Head of caudate nucleus (tissue), 42 donors: ENCODE measurements at regions not wholly inside any gene's neighbourhood (a gene's known extent, or its start where the extent isn't known, plus 50 kb on each side); places are given as distances from the start of the nearest gene placed in this dataset.

ENCODE experiments used
- DNase-seq, 42 donors: peaks; one replicate each; pipeline versions ENCODE4 v3.0.0 to v3.0.0-alpha.2; 2020 to 2021; ENCODE audit warnings: mixed read lengths in 7 of 42
- intact Hi-C: fragments of 100-400 bp; cut with DNase I; formaldehyde crosslinking; loops from one replicate; pipeline ENCODE4 v1.15.0; 2022

DNA sequence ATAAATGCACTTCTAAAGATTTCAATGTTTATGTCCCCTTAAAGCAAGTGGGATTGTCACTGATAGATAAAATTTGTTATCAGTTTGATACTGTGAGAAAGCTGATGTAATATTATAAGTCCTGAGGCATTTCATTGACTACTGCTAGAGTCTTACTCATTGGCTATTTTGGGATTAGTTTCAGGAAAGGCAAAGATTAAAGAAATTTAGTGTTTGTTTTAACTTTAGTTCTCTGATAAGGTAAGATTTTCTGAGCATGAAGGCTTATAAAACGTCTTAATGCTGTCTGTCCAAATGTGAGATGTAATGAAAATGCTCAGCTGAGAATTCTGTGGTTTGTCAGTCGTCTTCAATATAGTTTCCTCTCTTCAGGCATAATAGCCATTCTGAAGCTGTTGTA lies 886.4 kb upstream of the CDH2 start:
- intact Hi-C loops, result no loop called here
- DNase-seq, result no peak

GRCh38 chr18:29062921-29063320 lies 886.0 kb upstream of the CDH2 start:
- intact Hi-C loops, result no loop called here
- DNase-seq, result no peak

- intact Hi-C loops, result no loop called here
- no peak for DNase-seq
Measured at GRCh38 chr18:29060349-29060748, 883.4 kb upstream of the CDH2 start.

DNA sequence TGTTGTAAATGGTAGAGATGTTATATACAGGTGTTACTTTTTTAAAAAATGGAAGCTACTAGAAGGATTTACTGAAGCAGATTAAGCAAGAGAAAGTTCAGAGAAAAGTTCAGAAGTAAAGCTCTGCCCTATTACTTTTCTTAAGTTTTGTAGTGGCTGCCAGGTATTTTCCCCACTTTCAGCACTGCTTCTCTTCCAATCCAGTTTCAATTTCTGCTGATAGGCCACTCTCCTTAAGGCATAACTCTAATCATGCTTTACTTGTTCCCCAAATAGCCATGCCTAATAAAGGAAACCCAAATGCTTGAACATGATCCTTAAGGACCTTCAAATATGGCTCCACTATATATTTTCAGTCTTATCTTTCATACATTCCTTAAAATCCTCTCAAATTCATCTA lies 880.8 kb upstream of the CDH2 start:
- intact Hi-C loops, result no loop called here
- DNase-seq, result no peak

DNA sequence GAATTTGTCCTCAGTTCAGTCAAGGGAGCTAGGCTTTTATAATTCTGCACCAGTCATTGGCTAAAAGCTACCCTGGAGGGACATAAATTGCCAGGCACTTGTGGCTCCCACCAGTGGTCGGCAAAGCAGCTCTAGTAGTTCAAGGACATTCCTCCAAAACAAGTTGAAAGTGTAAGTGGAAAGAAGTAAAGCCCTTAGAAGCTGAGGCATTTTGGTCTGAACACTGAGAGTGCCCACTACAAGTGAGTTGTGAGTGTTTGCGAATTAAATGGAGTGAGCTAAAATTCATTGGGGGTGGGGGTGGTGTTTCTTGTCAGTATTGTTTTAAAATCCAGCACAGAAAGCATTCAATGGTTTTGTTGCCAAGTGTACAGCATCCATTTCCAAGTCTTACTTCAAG lies 879.9 kb upstream of the CDH2 start:
- DNase-seq, result no peak
- intact Hi-C loops, result no loop called here

DNA sequence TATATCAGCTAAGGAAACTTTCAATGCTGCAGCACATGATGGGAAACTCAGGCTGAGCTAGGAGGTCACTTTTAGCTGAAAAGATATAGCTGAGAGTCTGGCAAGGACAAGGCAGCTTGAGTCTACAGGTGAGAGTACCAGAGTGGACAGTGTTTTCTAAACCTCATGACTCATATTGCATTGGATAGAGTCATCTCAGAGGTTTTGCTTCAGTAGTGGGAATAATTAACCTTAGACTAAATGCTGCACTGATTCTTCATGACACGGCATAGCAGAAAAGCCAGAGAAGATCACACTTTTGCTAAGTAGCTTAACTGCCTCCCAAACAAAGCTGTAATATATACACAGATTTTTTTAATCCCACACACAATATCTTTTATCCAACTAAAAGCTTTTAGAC lies 865.0 kb upstream of the CDH2 start:
- intact Hi-C loops, result no loop called here
- no peak for DNase-seq

- no peak for DNase-seq
- intact Hi-C loops, result no loop called here
Measured at GRCh38 chr18:29034113-29034856, 857.4 kb upstream of the CDH2 start.

- DNase-seq, result no peak
- intact Hi-C loops, result no loop called here
Measured at GRCh38 chr18:29028560-29028959, 851.6 kb upstream of the CDH2 start.

DNA sequence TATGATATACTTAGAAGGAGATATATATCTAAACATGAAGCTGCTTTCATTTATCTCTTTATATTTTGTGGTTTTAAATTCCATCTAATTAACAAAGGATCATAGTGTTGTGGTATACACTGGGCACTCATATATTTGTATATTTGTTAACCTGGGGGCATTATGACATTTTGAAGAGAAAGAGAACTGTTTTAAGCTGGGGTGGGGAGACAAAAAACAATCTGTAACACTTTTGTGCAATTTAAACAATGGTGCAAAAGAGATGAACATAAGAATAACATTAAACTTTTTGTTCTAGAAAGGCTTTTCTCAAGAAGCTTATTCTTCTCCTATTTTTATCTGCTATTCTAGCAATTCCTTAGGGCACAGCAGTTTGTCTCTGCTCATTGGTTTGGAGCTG lies 842.0 kb upstream of the CDH2 start:
- no peak for DNase-seq
- intact Hi-C loops, result no loop called here

GRCh38 chr18:29012883-29013465 lies 836.0 kb upstream of the CDH2 start:
- intact Hi-C loops, result no loop called here
- DNase-seq, result no peak

- intact Hi-C loops, result no loop called here
- no peak for DNase-seq
Measured at GRCh38 chr18:29012364-29012763, 835.4 kb upstream of the CDH2 start.

DNA sequence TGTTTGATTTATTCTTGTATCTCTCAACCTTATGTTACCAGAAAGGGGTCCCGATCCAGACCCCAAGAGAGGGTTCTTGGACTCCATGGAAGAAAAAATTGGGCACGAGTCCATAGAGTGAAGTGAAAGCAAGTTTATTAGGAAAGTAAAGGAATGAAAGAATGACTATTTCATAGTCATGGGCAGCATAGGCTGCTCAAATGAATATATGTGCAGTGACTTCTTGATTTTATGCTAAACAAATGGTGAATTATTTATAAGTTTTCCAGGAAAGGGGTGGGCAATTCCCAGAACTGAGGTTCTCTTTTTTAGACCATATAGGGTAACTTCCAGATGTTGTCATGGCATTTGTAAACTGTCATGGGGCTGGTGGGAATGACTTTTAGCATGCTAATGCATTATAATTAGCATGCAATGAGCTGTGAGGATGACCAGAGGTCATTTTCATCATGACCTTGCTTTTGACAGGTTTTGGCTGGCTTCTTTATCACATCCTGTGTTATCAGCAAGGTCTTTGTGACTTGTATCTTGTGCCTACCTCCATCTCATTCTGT lies 832.4 kb upstream of the CDH2 start:
- DNase-seq, result no peak
- intact Hi-C loops, result no loop called here

DNA sequence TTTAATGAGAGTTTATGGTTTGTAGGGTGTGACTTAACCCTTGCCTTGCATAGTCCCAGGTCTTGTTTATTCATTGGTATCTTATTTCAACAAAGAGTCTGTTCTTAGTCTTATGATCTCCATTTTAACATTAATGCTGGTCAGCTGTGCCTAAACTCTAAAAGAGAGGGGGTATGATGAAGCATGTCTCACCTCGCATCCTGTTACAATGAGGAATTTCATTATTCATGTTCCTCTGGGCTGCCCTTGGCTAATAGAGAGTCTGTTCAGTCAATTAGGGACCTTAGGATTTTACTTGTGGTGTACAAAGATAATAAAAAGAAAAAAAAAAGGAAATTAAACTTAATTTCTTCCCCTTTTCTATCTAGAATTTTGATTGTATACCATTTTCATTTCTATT lies 831.9 kb upstream of the CDH2 start:
- no peak for DNase-seq
- intact Hi-C loops, result no loop called here

- no peak for DNase-seq
- intact Hi-C loops, result no loop called here
Measured at GRCh38 chr18:29007986-29008654, 831.2 kb upstream of the CDH2 start.

DNA sequence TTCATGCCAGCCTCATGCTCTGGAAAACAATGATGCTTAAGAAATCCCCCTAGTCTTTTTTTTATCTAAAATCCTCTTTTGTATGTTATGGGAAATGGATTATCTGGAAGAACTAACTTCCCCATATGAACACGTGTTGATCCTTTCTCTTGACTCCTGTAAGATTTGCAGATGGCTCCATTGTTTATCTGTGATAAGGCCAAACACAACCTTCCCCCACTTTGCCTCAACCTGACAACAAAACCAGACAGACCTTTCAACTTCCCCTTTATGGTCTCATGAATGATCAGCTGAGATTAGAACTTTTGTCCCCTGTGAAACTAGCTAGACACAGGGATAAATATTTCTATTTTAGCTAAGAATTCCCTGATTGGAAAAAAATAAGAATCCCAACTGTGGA lies 828.0 kb upstream of the CDH2 start:
- intact Hi-C loops, result no loop called here
- DNase-seq, result no peak

DNA sequence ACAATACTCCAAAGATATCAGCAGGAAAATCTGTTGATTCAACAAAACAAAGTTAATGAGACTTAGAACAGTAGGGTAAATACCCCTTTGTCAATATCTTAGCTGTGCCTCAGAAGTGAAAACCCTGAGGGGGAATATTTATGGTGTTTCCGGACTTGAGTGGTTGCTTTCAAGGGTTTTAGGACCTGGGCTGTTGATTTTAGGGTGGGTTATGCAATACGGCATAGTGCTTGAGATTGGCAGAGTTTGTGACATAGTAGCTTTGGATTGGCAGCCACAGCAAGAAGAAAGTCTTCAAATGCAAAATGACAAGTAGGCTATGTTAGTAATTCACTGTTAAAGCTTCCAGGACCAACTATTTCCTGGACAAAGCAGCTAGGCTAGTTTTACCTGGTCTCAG lies 826.3 kb upstream of the CDH2 start:
- DNase-seq, result no peak

GRCh38 chr18:29002747-29003146 lies 825.8 kb upstream of the CDH2 start:
- intact Hi-C loops, result no loop called here
- no peak for DNase-seq

More for the DNA sequence above, 826.3 kb upstream of the CDH2 start:
- intact Hi-C loops, result no loop called here

- intact Hi-C loops, result no loop called here
- no peak for DNase-seq
Measured at GRCh38 chr18:28999726-29000125, 822.8 kb upstream of the CDH2 start.

DNA sequence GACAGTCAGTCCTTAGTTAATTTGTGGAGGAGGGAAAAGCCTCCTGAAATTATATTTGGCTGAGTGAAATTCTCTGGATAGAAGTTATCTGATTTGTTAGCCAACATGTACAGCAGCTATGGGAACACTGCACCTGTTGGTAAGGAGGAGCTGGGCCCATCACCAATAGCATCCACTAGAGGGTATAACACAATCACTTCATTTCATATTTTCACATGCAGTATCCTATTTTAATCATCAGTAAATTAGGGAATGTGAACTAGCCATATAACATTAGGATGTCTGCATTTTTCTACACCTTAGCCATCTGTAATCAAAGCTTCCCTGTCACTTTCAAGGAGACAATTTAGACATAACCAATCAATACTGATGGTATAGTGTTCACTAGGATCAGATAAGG lies 818.4 kb upstream of the CDH2 start:
- intact Hi-C loops, result no loop called here
- no peak for DNase-seq

DNA sequence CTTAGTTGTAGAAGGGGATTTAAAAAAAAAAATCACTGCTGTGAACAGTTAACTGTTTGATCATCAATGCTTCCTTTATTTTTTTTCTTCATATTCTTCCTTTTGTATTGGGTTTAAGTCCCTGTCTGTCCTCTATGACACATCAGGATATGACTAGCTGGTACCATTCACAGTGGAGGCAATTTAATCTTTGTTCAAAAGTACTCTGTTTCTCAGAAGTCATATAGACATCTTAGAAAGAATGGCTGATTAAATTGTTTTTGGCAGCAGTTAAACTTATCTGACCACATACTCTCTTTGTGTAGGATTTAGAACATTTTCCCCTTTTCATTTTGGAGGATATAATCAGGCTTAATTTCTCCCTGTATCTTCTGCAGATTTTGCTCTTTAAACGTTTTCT lies 807.8 kb upstream of the CDH2 start:
- intact Hi-C loops, result no loop called here
- DNase-seq, result no peak

DNA sequence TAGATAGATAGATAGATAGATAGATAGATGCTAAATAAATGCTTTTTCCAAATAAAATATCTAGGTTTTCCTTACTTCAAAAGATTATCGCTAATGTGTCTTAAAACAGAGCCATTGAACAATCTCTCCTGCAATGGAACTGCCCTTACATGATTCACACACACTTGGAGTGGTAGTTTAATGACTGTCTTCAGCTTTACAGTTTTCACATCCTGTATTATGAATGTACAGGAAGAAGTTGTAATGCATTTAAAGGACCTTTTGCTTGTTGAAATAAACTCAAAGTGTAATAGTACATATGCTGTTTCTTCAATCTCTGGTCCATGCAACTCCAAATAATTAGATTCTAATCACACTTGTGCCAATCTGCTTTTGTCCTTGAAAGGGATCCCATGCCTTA lies 797.6 kb upstream of the CDH2 start:
- DNase-seq, result no peak
- intact Hi-C loops, result no loop called here
